ENCODE measurements at regions not wholly inside any gene's neighbourhood (a gene's known extent, or its start where the extent isn't known, plus 50 kb on each side); places are given as distances from the start of the nearest gene placed in this dataset.
"Not testable (repeated sequence)": the region's sequence is repeated elsewhere in the genome, so short reads cannot be mapped to it uniquely, and the experiment has no call there.

DNA sequence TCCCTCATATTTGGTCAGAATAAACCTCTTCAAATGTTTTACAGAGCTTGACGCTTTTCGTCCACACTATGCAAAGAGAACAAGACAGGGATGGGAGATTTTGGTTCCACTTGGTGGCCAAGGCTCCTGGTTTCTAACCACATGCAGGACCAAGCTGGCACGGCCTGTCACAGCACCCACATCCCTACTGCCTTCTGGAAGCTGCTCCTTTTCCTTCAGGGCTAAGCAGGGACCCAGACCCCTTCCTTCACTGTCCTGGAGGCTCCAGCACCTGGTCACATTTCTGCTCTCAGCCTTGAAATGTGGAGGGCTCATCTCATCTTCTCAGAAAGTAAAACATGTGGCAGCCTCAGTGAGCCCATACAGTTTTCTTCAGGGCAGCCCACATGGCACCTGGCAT lies 50.4 kb upstream of the ARHGEF7 start:
- no peak for DNase-seq (ENCODE audit: low read depth)

DNA sequence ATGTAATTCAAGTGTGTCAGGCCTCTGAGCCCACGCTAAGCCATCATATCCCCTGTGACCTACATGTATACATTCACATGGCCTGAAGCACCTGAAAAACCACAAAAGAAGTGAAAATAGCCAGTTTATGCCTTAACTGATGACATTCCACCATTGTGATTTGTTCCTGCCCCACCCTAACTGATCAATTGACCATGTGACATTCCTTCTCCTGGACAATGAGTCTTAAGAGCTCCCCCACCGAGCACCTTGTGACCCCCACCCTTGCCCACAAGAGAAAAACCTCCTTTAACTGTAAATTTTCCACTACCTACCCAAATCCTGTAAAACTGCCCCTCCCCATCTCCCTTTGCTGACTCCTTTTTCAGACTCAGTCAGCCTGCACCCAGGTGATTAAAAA lies 52.1 kb upstream of the ARHGEF7 start:
- TF ChIP-seq, protein P1, sequence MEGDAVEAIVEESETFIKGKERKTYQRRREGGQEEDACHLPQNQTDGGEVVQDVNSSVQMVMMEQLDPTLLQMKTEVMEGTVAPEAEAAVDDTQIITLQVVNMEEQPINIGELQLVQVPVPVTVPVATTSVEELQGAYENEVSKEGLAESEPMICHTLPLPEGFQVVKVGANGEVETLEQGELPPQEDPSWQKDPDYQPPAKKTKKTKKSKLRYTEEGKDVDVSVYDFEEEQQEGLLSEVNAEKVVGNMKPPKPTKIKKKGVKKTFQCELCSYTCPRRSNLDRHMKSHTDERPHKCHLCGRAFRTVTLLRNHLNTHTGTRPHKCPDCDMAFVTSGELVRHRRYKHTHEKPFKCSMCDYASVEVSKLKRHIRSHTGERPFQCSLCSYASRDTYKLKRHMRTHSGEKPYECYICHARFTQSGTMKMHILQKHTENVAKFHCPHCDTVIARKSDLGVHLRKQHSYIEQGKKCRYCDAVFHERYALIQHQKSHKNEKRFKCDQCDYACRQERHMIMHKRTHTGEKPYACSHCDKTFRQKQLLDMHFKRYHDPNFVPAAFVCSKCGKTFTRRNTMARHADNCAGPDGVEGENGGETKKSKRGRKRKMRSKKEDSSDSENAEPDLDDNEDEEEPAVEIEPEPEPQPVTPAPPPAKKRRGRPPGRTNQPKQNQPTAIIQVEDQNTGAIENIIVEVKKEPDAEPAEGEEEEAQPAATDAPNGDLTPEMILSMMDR (IDR thresholded peaks at IDR 0.05; ENCODE audit: insufficient read depth, low read depth, low read length), result no peak
- no peak overlapping the region for H3K4me3 ChIP-seq (ENCODE audit: low read depth, low read length)
- DNase-seq (ENCODE audit: low read depth), result no peak

More for the DNA sequence above, 50.4 kb upstream of the ARHGEF7 start:
- no peak overlapping the region for H3K4me3 ChIP-seq (ENCODE audit: low read depth, low read length)
- TF ChIP-seq, protein P1 (IDR thresholded peaks at IDR 0.05; ENCODE audit: insufficient read depth, low read depth, low read length), result no peak

DNA sequence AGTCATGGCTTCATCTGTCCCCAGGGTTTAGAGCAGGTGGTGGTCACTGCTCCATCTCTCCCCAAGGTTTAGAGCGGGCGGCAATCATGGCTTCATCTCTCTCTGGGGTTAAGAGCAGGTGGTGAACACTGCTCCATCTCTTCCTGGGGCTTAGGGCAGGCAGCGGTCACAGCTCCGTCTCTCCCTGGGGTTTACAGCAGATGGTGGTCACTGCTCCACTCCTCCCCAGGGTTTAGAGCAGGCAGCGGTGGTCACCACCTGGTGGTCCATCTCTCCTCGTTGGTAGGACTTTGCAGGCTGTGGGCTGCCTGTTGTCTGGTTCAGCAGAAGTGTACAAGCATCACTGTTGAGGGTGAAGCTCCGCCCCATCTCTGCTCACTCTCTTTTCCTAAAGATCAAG lies 52.8 kb upstream of the ARHGEF7 start:
- no peak overlapping the region for H3K4me3 ChIP-seq (ENCODE audit: low read depth, low read length)
- no peak for DNase-seq (ENCODE audit: low read depth)
- TF ChIP-seq, protein P1 (IDR thresholded peaks at IDR 0.05; ENCODE audit: insufficient read depth, low read depth, low read length), result no peak

DNA sequence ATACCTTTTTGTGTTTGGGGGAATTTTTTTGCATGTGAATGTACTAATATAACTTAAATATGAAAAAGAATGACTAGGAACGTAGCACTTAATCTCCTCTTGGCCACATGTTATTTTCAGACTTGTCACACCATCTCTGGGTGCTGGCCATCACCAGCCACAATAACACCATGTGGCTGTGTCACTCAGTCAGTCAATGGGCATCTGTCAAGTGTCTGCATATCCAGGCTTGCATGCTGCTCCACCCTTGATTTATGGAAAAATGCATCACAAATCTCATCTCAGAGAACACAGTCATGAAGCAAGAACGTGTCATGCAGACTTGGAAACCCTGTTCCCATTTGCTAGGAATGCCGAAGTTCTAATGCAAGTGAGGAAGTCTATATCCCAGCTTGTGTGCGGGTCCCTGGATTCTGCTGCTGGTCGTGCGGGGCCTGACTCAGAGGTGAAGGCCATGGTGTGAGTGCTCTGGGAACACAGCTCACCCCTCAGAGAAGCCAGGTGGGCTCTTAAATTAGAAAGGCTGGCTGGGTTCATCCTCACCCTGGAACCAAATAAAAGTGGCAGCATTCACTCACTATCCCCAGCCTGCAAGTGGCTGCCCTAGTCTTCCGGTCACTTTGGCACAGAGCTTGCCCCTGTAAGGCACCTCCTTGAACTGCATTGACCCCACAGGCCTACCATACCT lies 53.6 kb upstream of the ARHGEF7 start:
- TF ChIP-seq, protein P1 (IDR thresholded peaks at IDR 0.05; ENCODE audit: insufficient read depth, low read depth, low read length), result no peak
- no peak for DNase-seq (ENCODE audit: low read depth)
- no peak overlapping the region for H3K4me3 ChIP-seq (ENCODE audit: low read depth, low read length)

DNA sequence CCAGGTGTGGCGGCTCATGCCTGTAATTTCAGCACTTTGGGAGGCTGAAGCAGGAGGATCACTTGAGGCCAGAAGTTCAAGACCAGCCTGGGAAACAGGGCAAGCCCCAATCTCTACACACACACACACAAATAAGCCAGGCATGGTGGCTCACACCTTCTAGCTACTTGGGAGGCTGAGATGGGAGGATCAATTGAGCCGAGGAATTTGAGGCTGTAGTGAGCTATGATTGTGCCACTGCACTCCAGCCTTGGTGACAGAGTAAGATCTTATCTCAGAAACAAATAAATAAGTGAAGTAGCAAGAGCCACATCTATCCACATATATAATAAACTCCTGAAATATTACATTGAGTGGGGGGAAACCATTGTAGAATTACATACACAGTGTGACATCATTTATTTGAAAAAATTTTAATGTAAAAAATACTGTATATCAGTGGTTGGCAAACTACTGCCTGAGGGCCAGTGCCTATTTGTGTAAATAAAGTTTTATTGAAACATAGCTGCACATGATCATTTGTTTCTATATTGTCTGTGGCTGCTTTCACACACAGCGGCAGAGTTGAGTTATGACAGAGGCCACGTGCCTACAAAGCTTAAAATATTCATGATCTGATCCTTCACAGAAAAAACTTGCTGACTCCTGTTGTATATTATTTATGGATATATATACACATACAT lies 54.7 kb upstream of the ARHGEF7 start:
- H3K4me3 ChIP-seq (ENCODE audit: low read depth, low read length), result no peak overlapping the region
- no peak for DNase-seq (ENCODE audit: low read depth)
- TF ChIP-seq, protein P1 (IDR thresholded peaks at IDR 0.05; ENCODE audit: insufficient read depth, low read depth, low read length), result no peak

DNA sequence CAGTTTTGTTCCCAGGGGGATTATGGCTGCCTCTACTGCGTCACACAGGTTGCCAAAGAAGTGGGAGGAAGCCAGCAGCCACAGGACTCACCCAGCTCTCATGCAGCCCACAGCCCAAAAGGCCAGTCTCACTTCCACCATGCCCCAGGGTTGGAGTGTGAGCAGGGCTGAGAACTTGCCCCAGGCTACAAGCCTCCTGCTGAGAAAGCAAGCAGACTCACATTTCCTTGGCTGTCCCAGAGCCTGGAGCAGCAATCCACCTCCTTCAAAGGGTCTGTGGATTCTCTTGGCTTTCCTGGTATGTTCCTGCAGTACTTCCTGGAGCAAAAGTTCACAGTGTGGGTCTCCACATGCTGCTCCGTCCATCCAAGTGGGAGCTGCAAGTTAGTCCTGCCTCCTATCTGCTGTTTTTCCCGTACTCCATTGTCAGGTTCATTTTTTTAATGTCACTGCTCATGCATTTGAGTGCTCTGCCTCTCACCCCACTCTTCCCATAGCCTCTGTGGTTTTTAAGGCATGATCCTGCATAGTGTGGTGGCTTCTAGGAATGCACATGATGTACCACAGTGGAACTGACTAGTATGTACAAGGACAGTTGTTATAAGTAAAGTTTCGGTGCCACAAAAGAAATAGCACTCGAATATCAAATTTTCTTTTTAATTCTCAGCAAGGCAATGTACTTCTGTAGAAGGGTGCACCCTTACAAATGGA lies 56.2 kb upstream of the ARHGEF7 start:
- no peak overlapping the region for H3K4me3 ChIP-seq (ENCODE audit: low read depth, low read length)
- peak; percentile 29 for DNase-seq (ENCODE audit: low read depth)

DNA sequence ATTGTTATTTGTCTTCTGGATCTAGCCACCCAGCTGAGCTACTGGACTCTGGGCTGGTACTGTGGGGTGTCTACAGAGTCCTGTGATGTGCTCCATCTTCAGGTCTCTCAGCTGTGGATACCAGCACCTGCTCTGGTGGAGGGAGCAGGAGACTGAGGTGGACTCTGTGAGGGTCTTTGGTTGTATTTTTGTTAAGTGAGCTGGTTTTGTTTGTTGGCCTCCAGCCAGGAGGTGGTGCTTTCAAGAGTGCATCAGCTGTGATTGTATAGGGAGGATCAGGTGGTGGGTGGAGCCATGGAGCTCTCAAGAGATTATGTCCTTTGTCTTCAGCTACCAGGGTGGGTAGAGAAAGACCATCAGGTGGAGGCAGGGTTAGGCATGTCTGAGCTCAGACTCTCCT lies 56.8 kb upstream of the ARHGEF7 start:
- not testable (repeated sequence) for H3K4me3 ChIP-seq (ENCODE audit: low read depth, low read length); DNase-seq (ENCODE audit: low read depth)

More for the DNA sequence above, 56.2 kb upstream of the ARHGEF7 start:
- TF ChIP-seq, protein P1 (IDR thresholded peaks at IDR 0.05; ENCODE audit: insufficient read depth, low read depth, low read length), result no peak

DNA sequence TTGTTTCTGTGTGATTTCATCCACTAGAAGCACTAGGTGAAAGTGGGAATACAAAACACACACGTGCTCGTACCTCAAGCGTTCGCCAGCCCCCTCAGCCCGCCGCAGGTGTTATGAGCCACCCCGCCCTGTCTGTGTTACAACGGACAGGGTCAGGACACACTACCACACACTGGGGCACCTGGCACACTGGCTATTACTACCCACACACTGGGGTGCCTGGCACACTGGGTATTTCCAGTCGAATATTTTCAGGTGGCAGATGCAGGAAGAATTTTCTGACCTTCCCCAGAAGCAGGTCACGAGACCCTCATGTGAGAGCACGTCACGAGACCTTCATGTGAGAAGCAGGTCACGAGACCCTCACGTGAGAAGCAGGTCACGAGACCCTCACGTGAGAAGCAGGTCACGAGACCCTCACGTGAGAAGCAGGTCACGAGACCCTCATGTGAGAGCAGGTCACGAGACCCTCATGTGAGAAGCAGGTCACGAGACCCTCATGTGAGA lies 63.3 kb upstream of the ARHGEF7 start:
- H3K4me3 ChIP-seq (ENCODE audit: low read depth, low read length); DNase-seq (ENCODE audit: low read depth): not testable (repeated sequence)
